Central memory CD8-positive, alpha-beta T cell (primary cell): ENCODE measurements at regions not wholly inside any gene's neighbourhood (a gene's known extent, or its start where the extent isn't known, plus 50 kb on each side); places are given as distances from the start of the nearest gene placed in this dataset.

ENCODE experiments used
- ATAC-seq: fragments of 150-1000 bp; cut with Tn5 transposase; replicated peaks from 2 replicates; pipeline ENCODE4 v1.10.0; 2022; ENCODE audit warnings: mild to moderate bottlenecking, moderate FRiP score, moderate number of reproducible peaks; ENCODE audit not compliant: poor library complexity, severe bottlenecking; ENCODE audit errors: extremely low read depth
- DNase-seq, 2 donors: peaks; one replicate each; pipeline ENCODE4 v3.0.0; 2021; ENCODE audit warnings: low spot score in 2 of 2
- H3K27ac Mint-ChIP-seq: one replicate; pipeline ENCODE4 v1.8.0; 2022; ENCODE audit warnings: low read depth, mild to moderate bottlenecking, moderate library complexity, mixed read lengths
- H3K27me3 Mint-ChIP-seq: one replicate; pipeline ENCODE4 v1.8.0; 2022; ENCODE audit warnings: mixed read lengths
- H3K36me3 Mint-ChIP-seq: one replicate; pipeline ENCODE4 v1.8.0; 2022; ENCODE audit warnings: mild to moderate bottlenecking, moderate library complexity, mixed read lengths; ENCODE audit not compliant: insufficient read depth
- H3K4me1 Mint-ChIP-seq: one replicate; pipeline ENCODE4 v1.8.0; 2022; ENCODE audit warnings: mixed read lengths
- H3K4me3 Mint-ChIP-seq: one replicate; pipeline ENCODE4 v1.8.0; 2022; ENCODE audit warnings: mild to moderate bottlenecking, moderate library complexity, mixed read lengths
- H3K9me3 Mint-ChIP-seq: one replicate; pipeline ENCODE4 v1.8.0; 2022; ENCODE audit warnings: mixed read lengths

- no peak for DNase-seq
- no peak overlapping the region for H3K27ac Mint-ChIP-seq
- no peak overlapping the region for H3K4me3 Mint-ChIP-seq
- peaks cover 27% of the 10 kb centered on the region for H3K9me3 Mint-ChIP-seq
- no peaks in the 10 kb centered on the region for H3K4me1 Mint-ChIP-seq
- no peak for ATAC-seq
- no peaks in the 10 kb centered on the region for H3K36me3 Mint-ChIP-seq
- no peaks in the 10 kb centered on the region for H3K27me3 Mint-ChIP-seq
Measured at GRCh38 chr2:51995293-51995692, 963.4 kb upstream of the NRXN1 start.

- no peak for DNase-seq
- no peaks in the 10 kb centered on the region for H3K27me3 Mint-ChIP-seq
- H3K4me1 Mint-ChIP-seq = no peaks in the 10 kb centered on the region
- H3K9me3 Mint-ChIP-seq = peaks cover 20% of the 10 kb centered on the region
- H3K36me3 Mint-ChIP-seq = no peaks in the 10 kb centered on the region
- no peak overlapping the region for H3K27ac Mint-ChIP-seq
- H3K4me3 Mint-ChIP-seq = no peak overlapping the region
- ATAC-seq = no peak
Measured at GRCh38 chr2:51994123-51994763, 962.3 kb upstream of the NRXN1 start.

GRCh38 chr2:51990684-51991083 is 958.8 kb upstream of the NRXN1 start:
- ATAC-seq (no peak), DNase-seq (no peak)
- Mint-ChIP-seq H3K36me3 (no peaks in the 10 kb centered on the region), H3K27me3 (no peaks in the 10 kb centered on the region), H3K4me3 (no peak overlapping the region), H3K9me3 (peaks cover 15% of the 10 kb centered on the region), H3K27ac (no peak overlapping the region), H3K4me1 (no peaks in the 10 kb centered on the region)

- no peak for DNase-seq
- no peaks in the 10 kb centered on the region for H3K27me3 Mint-ChIP-seq
- H3K4me3 Mint-ChIP-seq = no peak overlapping the region
- H3K4me1 Mint-ChIP-seq = no peaks in the 10 kb centered on the region
- no peak for ATAC-seq
- H3K27ac Mint-ChIP-seq = no peak overlapping the region
- peaks cover 26% of the 10 kb centered on the region for H3K9me3 Mint-ChIP-seq
- H3K36me3 Mint-ChIP-seq = no peaks in the 10 kb centered on the region
Measured at GRCh38 chr2:51986101-51986500, 954.2 kb upstream of the NRXN1 start.

- no peak for DNase-seq
Measured at GRCh38 chr2:51981783-51982182, 949.9 kb upstream of the NRXN1 start.

GRCh38 chr2:51976623-51977022 is 944.7 kb upstream of the NRXN1 start:
- Mint-ChIP-seq H3K27ac (no peak overlapping the region), H3K27me3 (no peaks in the 10 kb centered on the region), H3K4me1 (no peaks in the 10 kb centered on the region), H3K9me3 (peaks cover 13% of the 10 kb centered on the region), H3K36me3 (peaks cover 2% of the 10 kb centered on the region), H3K4me3 (no peak overlapping the region)
- ATAC-seq (no peak), DNase-seq (no peak)

More at GRCh38 chr2:51981783-51982182, 949.9 kb upstream of the NRXN1 start:
- Mint-ChIP-seq H3K27ac (no peak overlapping the region), H3K9me3 (peaks cover 28% of the 10 kb centered on the region), H3K36me3 (no peaks in the 10 kb centered on the region), H3K4me1 (no peaks in the 10 kb centered on the region), H3K27me3 (no peaks in the 10 kb centered on the region), H3K4me3 (no peak overlapping the region)
- ATAC-seq = no peak

- no peaks in the 10 kb centered on the region for H3K4me1 Mint-ChIP-seq
- no peaks in the 10 kb centered on the region for H3K27me3 Mint-ChIP-seq
- DNase-seq (no peak), ATAC-seq (no peak)
- no peak overlapping the region for H3K4me3 Mint-ChIP-seq
- no peak overlapping the region for H3K27ac Mint-ChIP-seq
- H3K9me3 Mint-ChIP-seq = peaks cover 20% of the 10 kb centered on the region
- peaks cover 2% of the 10 kb centered on the region for H3K36me3 Mint-ChIP-seq
Measured at GRCh38 chr2:51971136-51971535, 939.2 kb upstream of the NRXN1 start.

GRCh38 chr2:51969347-51969746 is 937.4 kb upstream of the NRXN1 start:
- Mint-ChIP-seq H3K4me3 (no peak overlapping the region), H3K27ac (no peak overlapping the region), H3K36me3 (peaks cover 2% of the 10 kb centered on the region), H3K9me3 (peaks cover 26% of the 10 kb centered on the region), H3K27me3 (no peaks in the 10 kb centered on the region), H3K4me1 (no peaks in the 10 kb centered on the region)
- no peak for ATAC-seq
- DNase-seq = no peak

GRCh38 chr2:51960841-51961335 is 929.0 kb upstream of the NRXN1 start:
- peaks cover 26% of the 10 kb centered on the region for H3K9me3 Mint-ChIP-seq
- H3K27ac Mint-ChIP-seq = no peak overlapping the region
- no peaks in the 10 kb centered on the region for H3K36me3 Mint-ChIP-seq
- DNase-seq (no peak), ATAC-seq (no peak)
- H3K27me3 Mint-ChIP-seq = no peaks in the 10 kb centered on the region
- no peaks in the 10 kb centered on the region for H3K4me1 Mint-ChIP-seq
- H3K4me3 Mint-ChIP-seq = no peak overlapping the region

GRCh38 chr2:51960281-51960680 is 928.3 kb upstream of the NRXN1 start:
- Mint-ChIP-seq H3K36me3 (no peaks in the 10 kb centered on the region), H3K27ac (no peak overlapping the region), H3K27me3 (no peaks in the 10 kb centered on the region), H3K4me3 (no peak overlapping the region), H3K4me1 (no peaks in the 10 kb centered on the region), H3K9me3 (peaks cover 21% of the 10 kb centered on the region)
- DNase-seq (no peak), ATAC-seq (no peak)

GRCh38 chr2:51959696-51960095 is 927.8 kb upstream of the NRXN1 start:
- no peak overlapping the region for H3K27ac Mint-ChIP-seq
- H3K4me3 Mint-ChIP-seq = no peak overlapping the region
- H3K36me3 Mint-ChIP-seq = no peaks in the 10 kb centered on the region
- ATAC-seq (no peak), DNase-seq (no peak)
- H3K9me3 Mint-ChIP-seq = peaks cover 20% of the 10 kb centered on the region
- no peaks in the 10 kb centered on the region for H3K4me1 Mint-ChIP-seq
- H3K27me3 Mint-ChIP-seq = no peaks in the 10 kb centered on the region

GRCh38 chr2:51953931-51954330 is 922.0 kb upstream of the NRXN1 start:
- Mint-ChIP-seq H3K27me3 (no peaks in the 10 kb centered on the region), H3K36me3 (no peaks in the 10 kb centered on the region), H3K4me1 (no peaks in the 10 kb centered on the region), H3K4me3 (no peak overlapping the region), H3K9me3 (peaks cover 27% of the 10 kb centered on the region), H3K27ac (no peak overlapping the region)
- ATAC-seq = no peak
- no peak for DNase-seq

GRCh38 chr2:51921076-51921475 is 889.1 kb upstream of the NRXN1 start:
- Mint-ChIP-seq H3K27me3 (no peaks in the 10 kb centered on the region), H3K9me3 (peaks cover 35% of the 10 kb centered on the region), H3K36me3 (no peaks in the 10 kb centered on the region), H3K4me3 (no peak overlapping the region), H3K27ac (no peak overlapping the region), H3K4me1 (no peaks in the 10 kb centered on the region)
- no peak for DNase-seq
- ATAC-seq = no peak
